IMR-90 (cell line): ENCODE measurements at regions not wholly inside any gene's neighbourhood (a gene's known extent, or its start where the extent isn't known, plus 50 kb on each side); places are given as distances from the start of the nearest gene placed in this dataset.

ENCODE experiments used
- ATAC-seq: fragments of 200-7000 bp; cut with Tn5 transposase; 2 replicates; pipeline ENCODE4 v1.9.1; 2020; ENCODE audit warnings: low read depth, mild to moderate bottlenecking, moderate library complexity
- BruUV-seq: library from RNA; stranded (reverse); fragments of 400-500 nt; replicated peaks from 2 replicates; lab custom pipeline; 2021; lab: Mats Ljungman, UMichigan
- CTCF ChIA-PET: fragments of 300-600 bp; formaldehyde crosslinking; extraction: SDS; loops from one replicate; lab custom pipeline; 2021; ENCODE audit warnings: antibody characterized with exemption; lab: Yijun Ruan, JAX
- POLR2A ChIA-PET: fragments of 300-600 bp; sonication (Branson Sonifier 250); formaldehyde crosslinking; loops from one replicate; lab custom pipeline; 2022; ENCODE audit warnings: antibody characterized with exemption; ENCODE audit not compliant: unreplicated experiment; lab: Charles Lee
- DNase-seq: peaks from one replicate; pipeline ENCODE4 v3.0.0; 2013
- H2AFZ ChIP-seq: replicated peaks from 2 replicates; pipeline ENCODE3; 2013; ENCODE audit warnings: low read length, mild to moderate bottlenecking; ENCODE audit not compliant: poor library complexity
- H2AK5ac ChIP-seq: 2 replicates; pipeline ENCODE4 v1.6.1; 2013; ENCODE audit warnings: low read depth, low read length, inconsistent platforms
- H2AK9ac ChIP-seq: replicated peaks from 2 replicates; pipeline ENCODE3; 2013; ENCODE audit warnings: mild to moderate bottlenecking, low read depth, low read length, moderate library complexity; ENCODE audit not compliant: poor library complexity
- H2BK120ac ChIP-seq: 2 replicates; pipeline ENCODE4 v1.6.1; 2013; ENCODE audit warnings: low read depth, low read length, inconsistent platforms
- H2BK15ac ChIP-seq: 3 replicates; pipeline ENCODE4 v1.6.1; 2013; ENCODE audit warnings: low read depth, low read length, inconsistent platforms
- H2BK20ac ChIP-seq: 2 replicates; pipeline ENCODE4 v1.6.1; 2013; ENCODE audit warnings: low read depth, mild to moderate bottlenecking, inconsistent platforms, low read length, moderate library complexity
- H2BK5ac ChIP-seq: 2 replicates; pipeline ENCODE4 v1.6.1; 2013; ENCODE audit warnings: mild to moderate bottlenecking, low read depth, low read length, inconsistent platforms; ENCODE audit not compliant: poor library complexity, severe bottlenecking
- H3K14ac ChIP-seq: replicated peaks from 2 replicates; pipeline ENCODE4 v1.6.1; 2013; ENCODE audit warnings: low read depth, low read length, inconsistent platforms
- H3K18ac ChIP-seq: 2 replicates; pipeline ENCODE4 v1.6.1; 2013; ENCODE audit warnings: low read depth, low read length, control low read depth
- H3K23ac ChIP-seq: 2 replicates; pipeline ENCODE4 v1.6.1; 2013; ENCODE audit warnings: low read depth, low read length, inconsistent platforms
- H3K27ac ChIP-seq: 2 replicates; pipeline ENCODE4 v1.5.1; 2013; ENCODE audit warnings: mild to moderate bottlenecking, control low read depth, low read length; ENCODE audit not compliant: insufficient read depth
- H3K27me3 ChIP-seq: 2 replicates; pipeline ENCODE4 v1.6.1; 2013; ENCODE audit warnings: low read length; ENCODE audit not compliant: control insufficient read depth, insufficient read depth
- H3K36me3 ChIP-seq: 2 replicates; pipeline ENCODE4 v1.6.1; 2013; ENCODE audit warnings: low read length, mixed read lengths; ENCODE audit not compliant: control insufficient read depth, insufficient read depth
- H3K4ac ChIP-seq: 2 replicates; pipeline ENCODE4 v1.6.1; 2013; ENCODE audit warnings: low read depth, low read length, inconsistent platforms
- H3K4me1 ChIP-seq: 2 replicates; pipeline ENCODE4 v1.6.1; 2013; ENCODE audit warnings: low read length, mixed read lengths; ENCODE audit not compliant: control insufficient read depth, insufficient read depth
- H3K4me2 ChIP-seq: 2 replicates; pipeline ENCODE4 v1.6.1; 2013; ENCODE audit warnings: low read depth, mild to moderate bottlenecking, control low read depth, low read length, moderate library complexity
- H3K4me3 ChIP-seq: 2 replicates; pipeline ENCODE4 v1.5.1; 2013; ENCODE audit warnings: low read depth, mild to moderate bottlenecking, control low read depth, low read length, moderate library complexity; ENCODE audit not compliant: insufficient read depth
- H3K56ac ChIP-seq: 2 replicates; pipeline ENCODE4 v1.6.1; 2013; ENCODE audit warnings: low read length, inconsistent platforms; ENCODE audit not compliant: insufficient read depth; ENCODE audit errors: extremely low read depth
- H3K79me1 ChIP-seq, 2 experiments: 2 replicates each; pipeline ENCODE4 v1.6.1; 2013; ENCODE audit warnings: low read length in 2 of 2, inconsistent platforms in 1 of 2, low read depth in 1 of 2
- H3K9ac ChIP-seq: 2 replicates; pipeline ENCODE4 v1.6.1; 2013; ENCODE audit warnings: low read depth, low read length, control low read depth
- H3K9me1 ChIP-seq: 2 replicates; pipeline ENCODE4 v1.6.1; 2013; ENCODE audit warnings: low read length, inconsistent platforms; ENCODE audit not compliant: insufficient read depth
- H3K9me3 ChIP-seq: 2 replicates; pipeline ENCODE4 v1.6.1; 2013; ENCODE audit warnings: low read length; ENCODE audit not compliant: control insufficient read depth, insufficient read depth
- H4K20me1 ChIP-seq: 2 replicates; pipeline ENCODE4 v1.6.1; 2013; ENCODE audit warnings: low read length, inconsistent platforms; ENCODE audit not compliant: insufficient read depth
- H4K5ac ChIP-seq: 2 replicates; pipeline ENCODE4 v1.6.1; 2013; ENCODE audit warnings: mild to moderate bottlenecking, low read depth, low read length, control low read depth
- H4K8ac ChIP-seq, 2 experiments: 2 replicates each; pipeline ENCODE4 v1.6.1; 2013; ENCODE audit warnings: low read depth in 2 of 2, low read length in 2 of 2, control low read depth in 1 of 2, inconsistent platforms in 1 of 2
- H4K91ac ChIP-seq: 2 replicates; pipeline ENCODE4 v1.6.1; 2013; ENCODE audit warnings: low read depth, low read length, inconsistent platforms; ENCODE audit not compliant: insufficient read depth
- BHLHE40 ChIP-seq: fragments of 150-350 bp; IDR thresholded peaks from 2 replicates; pipeline ENCODE4 v1.6.1; 2016; ENCODE audit warnings: mild to moderate bottlenecking, low read depth, low read length
- CEBPB ChIP-seq: IDR thresholded peaks from 2 replicates; pipeline ENCODE4 v1.6.1; 2012; ENCODE audit warnings: low read depth, low read length, improper control_type of control experiment
- CHD1 ChIP-seq: IDR thresholded peaks from 2 replicates; pipeline ENCODE4 v1.6.1; 2012; ENCODE audit warnings: low read depth, low read length, improper control_type of control experiment
- ELK1 ChIP-seq: fragments of 150-350 bp; IDR thresholded peaks from 2 replicates; pipeline ENCODE4 v1.6.1; 2016; ENCODE audit warnings: low read depth, mild to moderate bottlenecking, low read length, moderate library complexity, borderline replicate concordance
- FOS ChIP-seq: fragments of 150-350 bp; IDR thresholded peaks from 2 replicates; pipeline ENCODE4 v1.6.1; 2016; ENCODE audit warnings: low read depth, low read length
- MAZ ChIP-seq: IDR thresholded peaks from 2 replicates; pipeline ENCODE4 v1.6.1; 2012; ENCODE audit warnings: low read depth, mild to moderate bottlenecking, low read length, improper control_type of control experiment, moderate library complexity, borderline replicate concordance
- NFE2L2 ChIP-seq: fragments of 150-350 bp; IDR thresholded peaks from 2 replicates; pipeline ENCODE4 v1.6.1; 2016; ENCODE audit warnings: low read depth, mild to moderate bottlenecking, low read length
- RAD21 ChIP-seq: IDR thresholded peaks from 2 replicates; pipeline ENCODE4 v1.6.1; 2012; ENCODE audit warnings: low read length, improper control_type of control experiment
- RCOR1 ChIP-seq: IDR thresholded peaks from 2 replicates; pipeline ENCODE4 v1.6.1; 2012; ENCODE audit warnings: mild to moderate bottlenecking, low read length, improper control_type of control experiment; ENCODE audit not compliant: insufficient replicate concordance
- RFX5 ChIP-seq: IDR thresholded peaks from 2 replicates; pipeline ENCODE4 v1.8.0; 2012; ENCODE audit warnings: low read depth, mild to moderate bottlenecking, low read length, moderate library complexity
- SMC3 ChIP-seq: fragments of 150-350 bp; IDR thresholded peaks from 2 replicates; pipeline ENCODE4 v1.6.1; 2016; ENCODE audit warnings: low read depth, mild to moderate bottlenecking, antibody characterized with exemption, low read length, moderate library complexity
- USF2 ChIP-seq: fragments of 150-350 bp; IDR thresholded peaks from 2 replicates; pipeline ENCODE4 v1.6.1; 2017; ENCODE audit warnings: mild to moderate bottlenecking, antibody characterized with exemption, low read length, low read depth
- WGBS, 2 experiments: methylation state at CpG; one replicate each; pipeline versions ENCODE4 v1.1.5 to v1.1.7; 2013; ENCODE audit warnings: missing lambda C conversion rate in 2 of 2; ENCODE audit not compliant: insufficient read length in 1 of 2; ENCODE audit errors: extremely low coverage in 2 of 2; 5-methylcytosine and 5-hydroxymethylcytosine counted together
- dilution Hi-C: fragments of 300-500 bp; cut with HindIII; formaldehyde crosslinking; loops from one replicate; pipeline ENCODE4 v1.14.3; 2018; ENCODE audit warnings: low sequenced_read_pairs; ENCODE audit not compliant: unreplicated experiment
- in situ Hi-C: fragments of 300-500 bp; cut with MboI; formaldehyde crosslinking; loops from 3 replicates; pipeline ENCODE4 v1.14.3; 2019; ENCODE audit warnings: low sequenced_read_pairs, inconsistent platforms, mixed read lengths
- intact Hi-C: fragments of 100-400 bp; cut with micrococcal nuclease; formaldehyde crosslinking; loops from 2 replicates; pipeline ENCODE4 v1.10.0; 2022

- H2BK120ac ChIP-seq: no peak overlapping the region
- no peaks in the 10 kb centered on the region for H3K4me1 ChIP-seq
- no peak overlapping the region for H2AK5ac ChIP-seq
- intact Hi-C loops (no loop called here), in situ Hi-C loops (no loop called here), dilution Hi-C loops (no loop called here)
- ATAC-seq (no peak), DNase-seq (no peak)
- H3K4ac ChIP-seq: no peak overlapping the region
- H3K56ac ChIP-seq: no peak overlapping the region
- H3K36me3 ChIP-seq: no peaks in the 10 kb centered on the region
- no peak overlapping the region for H3K23ac ChIP-seq
- H2AK9ac ChIP-seq: no peak overlapping the region
- H2BK15ac ChIP-seq: no peak overlapping the region
- no peak overlapping the region for H4K5ac ChIP-seq
- TF ChIP-seq SMC3 (no peak), NFE2L2 (no peak), CHD1 (no peak), FOS (no peak), RCOR1 (no peak), USF2 (no peak), RAD21 (no peak), MAZ (no peak), RFX5 (no peak), BHLHE40 (no peak), ELK1 (no peak), CEBPB (no peak)
- no peak overlapping the region for H4K8ac ChIP-seq
- no peaks in the 10 kb centered on the region; the same call in 1 of the 2 replicates for H3K27me3 ChIP-seq
- no peak overlapping the region for H2AFZ ChIP-seq
- H4K91ac ChIP-seq: no peak overlapping the region
- peaks cover 7% of the 10 kb centered on the region; the same call in 1 of the 2 replicates for H3K9me3 ChIP-seq
- no peak overlapping the region for H3K27ac ChIP-seq
- no TSS peak for BruUV-seq
- no peak overlapping the region for H2BK20ac ChIP-seq
- CTCF ChIA-PET: no interaction called here
- H3K4me2 ChIP-seq: no peak overlapping the region
- no peak overlapping the region for H3K9ac ChIP-seq
- H3K79me1 ChIP-seq: no peaks in the 10 kb centered on the region
- H3K14ac ChIP-seq: no peak overlapping the region
- H4K20me1 ChIP-seq: no peaks in the 10 kb centered on the region
- no peak overlapping the region for H3K4me3 ChIP-seq
- no CpG with 5 or more reads among the region's 4 CpGs for WGBS, 2 experiments
- no peak overlapping the region for H3K18ac ChIP-seq
- H3K9me1 ChIP-seq: no peaks in the 10 kb centered on the region
- H2BK5ac ChIP-seq: no peak overlapping the region
- POLR2A ChIA-PET: no interaction called here
Measured at GRCh38 chr11:109619498-109619897, 197.5 kb downstream of the C11orf87 start.
